ENCODE measurements at regions not wholly inside any gene's neighbourhood (a gene's known extent, or its start where the extent isn't known, plus 50 kb on each side); places are given as distances from the start of the nearest gene placed in this dataset.
"Not testable (repeated sequence)": the region's sequence is repeated elsewhere in the genome, so short reads cannot be mapped to it uniquely, and the experiment has no call there.

GRCh38 chr12:34218193-34219045 is 196.1 kb downstream of the ALG10 start:
- H3K27ac ChIP-seq (ENCODE audit: low read depth, low read length), result no peak overlapping the region

GRCh38 chr12:34219046-34219770 is 196.9 kb downstream of the ALG10 start:
- Histone ChIP-seq H3K27me3 (ENCODE audit: control insufficient read depth in 3 of 3, insufficient read depth in 3 of 3, low read length in 3 of 3) (peaks cover 0 to 11% (median 11%) of the 10 kb centered on the region in 3 donors), H3K9ac (ENCODE audit: low read depth in 1 of 3, low read length in 3 of 3) (peak overlapping the region in 1 of 3 donors; percentile 60), H3K9me3 (ENCODE audit: control insufficient read depth in 3 of 3, low read length in 3 of 3) (no peaks in the 10 kb centered on the region), H3K36me3 (ENCODE audit: control insufficient read depth in 3 of 3, insufficient read depth in 3 of 3, low read length in 3 of 3) (no peaks in the 10 kb centered on the region), H3K4me1 (ENCODE audit: control insufficient read depth in 3 of 3, insufficient read depth in 3 of 3, low read length in 3 of 3) (peaks cover 0 to 5% (median 5%) of the 10 kb centered on the region in 3 donors), H3K4me3 (ENCODE audit: low read length in 3 of 3) (peak overlapping the region; percentile 32 to 73 (median 56)), H3K27ac (ENCODE audit: low read depth, low read length) (no peak overlapping the region)

More at GRCh38 chr12:34218193-34219045, 196.1 kb downstream of the ALG10 start:
- Histone ChIP-seq H3K27me3 (ENCODE audit: control insufficient read depth in 3 of 3, insufficient read depth in 3 of 3, low read length in 3 of 3) (peaks cover 0 to 11% (median 11%) of the 10 kb centered on the region in 3 donors), H3K36me3 (ENCODE audit: control insufficient read depth in 3 of 3, insufficient read depth in 3 of 3, low read length in 3 of 3) (no peaks in the 10 kb centered on the region), H3K4me3 (ENCODE audit: low read length in 3 of 3) (peak overlapping the region; percentile 32 to 73 (median 56)), H3K9ac (ENCODE audit: low read depth in 1 of 3, low read length in 3 of 3) (peak overlapping the region; percentile 23 to 60 (median 33)), H3K9me3 (ENCODE audit: control insufficient read depth in 3 of 3, low read length in 3 of 3) (no peaks in the 10 kb centered on the region), H3K4me1 (ENCODE audit: control insufficient read depth in 3 of 3, insufficient read depth in 3 of 3, low read length in 3 of 3) (peaks cover 0 to 5% (median 5%) of the 10 kb centered on the region in 3 donors)

DNA sequence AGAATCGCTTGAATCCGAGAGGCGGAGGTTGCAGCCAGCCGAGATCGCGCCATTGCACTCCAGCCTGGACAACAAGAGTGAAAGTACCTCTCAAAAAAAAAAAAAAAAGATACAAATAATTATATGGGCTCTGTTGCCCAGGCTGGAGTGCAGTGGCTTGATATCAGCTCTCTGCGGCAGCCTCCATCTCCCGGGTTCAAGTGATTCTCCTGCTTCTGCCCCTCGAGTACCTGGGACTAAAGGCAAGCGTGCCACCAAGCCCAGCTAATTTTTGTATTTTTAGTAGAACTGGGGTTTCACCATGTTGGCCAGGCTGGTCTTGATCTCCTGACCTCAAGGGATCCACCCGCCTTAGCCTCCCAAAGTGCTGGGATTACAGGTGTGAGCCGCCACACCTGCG is 197.8 kb downstream of the ALG10 start:
- H3K9me3 ChIP-seq (ENCODE audit: control insufficient read depth in 3 of 3, low read length in 3 of 3); H3K9ac ChIP-seq (ENCODE audit: low read depth in 1 of 3, low read length in 3 of 3); H3K27ac ChIP-seq (ENCODE audit: low read depth, low read length); H3K4me3 ChIP-seq (ENCODE audit: low read length in 3 of 3); H3K36me3 ChIP-seq (ENCODE audit: control insufficient read depth in 3 of 3, insufficient read depth in 3 of 3, low read length in 3 of 3); H3K4me1 ChIP-seq (ENCODE audit: control insufficient read depth in 3 of 3, insufficient read depth in 3 of 3, low read length in 3 of 3): not testable (repeated sequence)
- H3K27me3 ChIP-seq (ENCODE audit: control insufficient read depth in 3 of 3, insufficient read depth in 3 of 3, low read length in 3 of 3), result peaks cover 0 to 11% (median 11%) of the 10 kb centered on the region in 3 donors

- H3K4me1 ChIP-seq (ENCODE audit: control insufficient read depth in 3 of 3, insufficient read depth in 3 of 3, low read length in 3 of 3), result peaks cover 0 to 4% (median 3%) of the 10 kb centered on the region in 3 donors
- peaks cover 0 to 10% (median 8%) of the 10 kb centered on the region in 3 donors for H3K27me3 ChIP-seq (ENCODE audit: control insufficient read depth in 3 of 3, insufficient read depth in 3 of 3, low read length in 3 of 3)
- H3K27ac ChIP-seq (ENCODE audit: low read depth, low read length), result no peak overlapping the region
- H3K36me3 ChIP-seq (ENCODE audit: control insufficient read depth in 3 of 3, insufficient read depth in 3 of 3, low read length in 3 of 3), result no peaks in the 10 kb centered on the region
- no peak overlapping the region for H3K4me3 ChIP-seq (ENCODE audit: low read length in 3 of 3)
- no peak overlapping the region for H3K9ac ChIP-seq (ENCODE audit: low read depth in 1 of 3, low read length in 3 of 3)
- H3K9me3 ChIP-seq (ENCODE audit: control insufficient read depth in 3 of 3, low read length in 3 of 3), result no peaks in the 10 kb centered on the region
Observed at GRCh38 chr12:34223640-34224039, 201.3 kb downstream of the ALG10 start.

DNA sequence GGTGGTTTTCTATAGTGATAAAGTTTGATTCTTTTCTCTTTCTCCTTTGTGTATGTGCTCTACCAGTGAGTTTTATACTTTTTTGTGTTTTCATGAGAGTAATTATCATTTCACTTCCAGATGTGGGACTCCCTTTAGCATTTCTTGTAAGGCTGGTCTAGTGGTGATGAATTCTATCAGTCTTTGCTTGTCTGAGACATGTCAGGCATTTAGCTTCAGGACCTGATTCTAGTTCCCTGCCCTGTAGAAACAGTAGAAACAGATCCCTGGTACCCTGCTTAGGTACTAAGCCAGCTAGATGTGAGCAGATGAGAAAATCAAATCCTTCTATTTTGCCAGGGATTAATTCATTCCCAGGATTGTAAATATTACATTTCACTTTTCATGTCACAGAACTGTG is 203.7 kb downstream of the ALG10 start:
- not testable (repeated sequence) for H3K4me1 ChIP-seq (ENCODE audit: control insufficient read depth in 3 of 3, insufficient read depth in 3 of 3, low read length in 3 of 3); H3K27ac ChIP-seq (ENCODE audit: low read depth, low read length); H3K9ac ChIP-seq (ENCODE audit: low read depth in 1 of 3, low read length in 3 of 3); H3K4me3 ChIP-seq (ENCODE audit: low read length in 3 of 3); H3K9me3 ChIP-seq (ENCODE audit: control insufficient read depth in 3 of 3, low read length in 3 of 3); H3K27me3 ChIP-seq (ENCODE audit: control insufficient read depth in 3 of 3, insufficient read depth in 3 of 3, low read length in 3 of 3); H3K36me3 ChIP-seq (ENCODE audit: control insufficient read depth in 3 of 3, insufficient read depth in 3 of 3, low read length in 3 of 3)

DNA sequence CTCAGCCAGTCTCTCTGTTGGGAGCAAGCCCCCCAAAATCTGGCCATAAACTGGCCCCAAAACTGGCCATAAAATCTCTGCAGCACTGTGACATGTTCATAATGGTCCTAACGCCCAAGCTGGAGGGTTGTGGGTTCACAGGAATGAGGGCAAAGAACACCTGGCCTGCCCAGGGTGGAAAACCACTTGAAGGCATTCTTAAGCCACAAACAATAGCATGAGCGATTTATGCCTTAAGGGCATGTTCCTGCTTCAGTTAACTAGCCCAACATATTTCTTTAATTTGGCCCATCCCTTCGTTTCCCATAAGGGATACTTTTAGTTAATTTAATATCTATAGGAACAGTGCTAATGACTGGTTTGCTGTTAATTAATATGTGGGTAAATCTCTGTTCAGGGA is 205.8 kb downstream of the ALG10 start:
- H3K9me3 ChIP-seq (ENCODE audit: control insufficient read depth in 3 of 3, low read length in 3 of 3); H3K27ac ChIP-seq (ENCODE audit: low read depth, low read length); H3K36me3 ChIP-seq (ENCODE audit: control insufficient read depth in 3 of 3, insufficient read depth in 3 of 3, low read length in 3 of 3); H3K9ac ChIP-seq (ENCODE audit: low read depth in 1 of 3, low read length in 3 of 3); H3K27me3 ChIP-seq (ENCODE audit: control insufficient read depth in 3 of 3, insufficient read depth in 3 of 3, low read length in 3 of 3); H3K4me3 ChIP-seq (ENCODE audit: low read length in 3 of 3); H3K4me1 ChIP-seq (ENCODE audit: control insufficient read depth in 3 of 3, insufficient read depth in 3 of 3, low read length in 3 of 3): not testable (repeated sequence)

DNA sequence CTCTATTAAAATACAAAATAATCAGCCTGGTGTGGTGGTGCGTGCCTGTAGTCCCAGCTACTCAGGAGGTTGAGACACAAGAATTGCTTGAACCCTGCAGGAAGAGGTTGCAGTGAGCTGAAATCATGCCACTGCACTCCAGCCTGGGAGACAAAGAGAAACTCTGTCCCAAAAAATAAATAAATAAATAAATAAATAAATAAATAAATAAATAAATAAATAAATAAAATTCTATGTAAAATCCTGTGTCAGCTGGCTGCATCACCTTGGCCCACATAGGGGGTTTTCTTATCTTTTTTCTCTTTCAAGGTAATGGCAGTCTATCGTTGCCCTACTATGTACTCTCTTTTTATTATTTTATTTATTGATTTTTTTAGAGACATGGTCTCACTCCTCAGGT is 206.7 kb downstream of the ALG10 start:
- H3K27ac ChIP-seq (ENCODE audit: low read depth, low read length); H3K9ac ChIP-seq (ENCODE audit: low read depth in 1 of 3, low read length in 3 of 3); H3K4me1 ChIP-seq (ENCODE audit: control insufficient read depth in 3 of 3, insufficient read depth in 3 of 3, low read length in 3 of 3): not testable (repeated sequence)

DNA sequence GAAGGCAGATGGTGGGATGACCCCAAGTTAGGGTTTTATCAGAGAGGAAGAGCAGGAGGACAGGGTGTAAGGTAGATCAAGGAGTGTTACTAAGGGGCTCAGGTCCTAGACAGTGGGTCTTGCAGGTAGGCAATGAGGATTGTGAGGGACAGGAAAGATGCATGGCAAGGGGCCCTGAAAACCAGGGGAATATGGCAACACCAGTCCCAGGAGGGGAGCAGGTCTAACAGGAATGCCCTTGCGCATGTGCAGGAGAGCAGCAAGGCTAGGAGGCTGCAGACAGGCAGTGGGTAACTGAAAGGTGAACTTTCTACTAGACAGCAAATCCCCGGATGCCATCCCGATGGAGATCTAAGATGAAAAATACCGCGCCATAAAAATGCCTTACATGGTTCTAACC is 211.3 kb downstream of the ALG10 start:
- H3K4me3 ChIP-seq (ENCODE audit: low read length in 3 of 3), result no peak overlapping the region
- H3K36me3 ChIP-seq (ENCODE audit: control insufficient read depth in 3 of 3, insufficient read depth in 3 of 3, low read length in 3 of 3), result no peaks in the 10 kb centered on the region
- H3K4me1 ChIP-seq (ENCODE audit: control insufficient read depth in 3 of 3, insufficient read depth in 3 of 3, low read length in 3 of 3), result no peaks in the 10 kb centered on the region
- no peak overlapping the region for H3K9ac ChIP-seq (ENCODE audit: low read depth in 1 of 3, low read length in 3 of 3)
- H3K27ac ChIP-seq (ENCODE audit: low read depth, low read length), result no peak overlapping the region
- H3K9me3 ChIP-seq (ENCODE audit: control insufficient read depth in 3 of 3, low read length in 3 of 3), result peaks cover 0 to 4% (median 0%) of the 10 kb centered on the region in 3 donors
- no peaks in the 10 kb centered on the region for H3K27me3 ChIP-seq (ENCODE audit: control insufficient read depth in 3 of 3, insufficient read depth in 3 of 3, low read length in 3 of 3)

More for the DNA sequence above, 206.7 kb downstream of the ALG10 start:
- not testable (repeated sequence) for H3K4me3 ChIP-seq (ENCODE audit: low read length in 3 of 3); H3K36me3 ChIP-seq (ENCODE audit: control insufficient read depth in 3 of 3, insufficient read depth in 3 of 3, low read length in 3 of 3); H3K9me3 ChIP-seq (ENCODE audit: control insufficient read depth in 3 of 3, low read length in 3 of 3); H3K27me3 ChIP-seq (ENCODE audit: control insufficient read depth in 3 of 3, insufficient read depth in 3 of 3, low read length in 3 of 3)

DNA sequence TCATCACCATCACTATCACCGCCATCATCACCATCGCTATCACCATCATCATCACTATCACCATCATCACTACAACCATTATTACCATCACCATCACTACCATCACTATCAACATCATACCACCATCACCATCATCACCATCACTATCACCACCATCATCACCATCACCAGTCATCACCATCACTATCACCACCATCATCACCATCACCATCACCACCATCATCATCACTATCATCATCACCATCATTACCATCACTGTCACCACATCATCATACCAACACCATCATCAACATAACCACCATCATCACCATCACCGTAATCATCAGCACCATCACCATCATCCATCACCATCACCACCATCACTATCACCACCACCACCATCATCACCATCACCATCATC is 213.8 kb downstream of the ALG10 start:
- Histone ChIP-seq H3K9me3 (ENCODE audit: control insufficient read depth in 3 of 3, low read length in 3 of 3) (peaks cover 0 to 4% (median 0%) of the 10 kb centered on the region in 3 donors), H3K27me3 (ENCODE audit: control insufficient read depth in 3 of 3, insufficient read depth in 3 of 3, low read length in 3 of 3) (no peaks in the 10 kb centered on the region), H3K36me3 (ENCODE audit: control insufficient read depth in 3 of 3, insufficient read depth in 3 of 3, low read length in 3 of 3) (no peaks in the 10 kb centered on the region), H3K27ac (ENCODE audit: low read depth, low read length) (no peak overlapping the region), H3K9ac (ENCODE audit: low read depth in 1 of 3, low read length in 3 of 3) (no peak overlapping the region), H3K4me1 (ENCODE audit: control insufficient read depth in 3 of 3, insufficient read depth in 3 of 3, low read length in 3 of 3) (no peaks in the 10 kb centered on the region), H3K4me3 (ENCODE audit: low read length in 3 of 3) (no peak overlapping the region)

DNA sequence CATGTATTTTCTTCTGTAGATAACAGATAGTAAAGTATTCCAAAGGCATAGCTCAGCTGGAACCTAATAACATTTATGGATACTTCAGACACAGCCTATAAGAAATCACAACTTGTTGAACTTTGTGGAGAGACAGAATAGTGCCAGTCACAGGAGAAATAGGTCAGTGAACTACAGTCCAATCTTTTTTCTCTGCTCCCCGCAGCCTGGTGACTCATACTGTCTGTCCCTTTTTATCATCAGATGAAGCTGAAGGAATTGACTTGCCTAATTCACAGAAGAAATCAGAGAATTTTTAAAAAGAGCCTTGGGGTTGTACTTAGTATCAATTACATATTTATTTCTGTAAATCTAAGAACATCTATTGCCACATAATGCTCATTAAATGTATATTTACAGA is 222.3 kb downstream of the ALG10 start:
- no peak overlapping the region for H3K4me3 ChIP-seq (ENCODE audit: low read length in 3 of 3)
- no peaks in the 10 kb centered on the region for H3K4me1 ChIP-seq (ENCODE audit: control insufficient read depth in 3 of 3, insufficient read depth in 3 of 3, low read length in 3 of 3)
- H3K27me3 ChIP-seq (ENCODE audit: control insufficient read depth in 3 of 3, insufficient read depth in 3 of 3, low read length in 3 of 3), result no peaks in the 10 kb centered on the region
- H3K9me3 ChIP-seq (ENCODE audit: control insufficient read depth in 3 of 3, low read length in 3 of 3), result no peaks in the 10 kb centered on the region
- H3K36me3 ChIP-seq (ENCODE audit: control insufficient read depth in 3 of 3, insufficient read depth in 3 of 3, low read length in 3 of 3), result no peaks in the 10 kb centered on the region
- H3K27ac ChIP-seq (ENCODE audit: low read depth, low read length), result no peak overlapping the region
- no peak overlapping the region for H3K9ac ChIP-seq (ENCODE audit: low read depth in 1 of 3, low read length in 3 of 3)

Measured in skeletal muscle tissue (tissue), 3 donors.